HEK293T (cell line): ENCODE measurements at regions not wholly inside any gene's neighbourhood (a gene's known extent, or its start where the extent isn't known, plus 50 kb on each side); places are given as distances from the start of the nearest gene placed in this dataset.

ENCODE experiments used
- CTCF ChIA-PET: fragments of 350-600 bp; formaldehyde crosslinking; extraction: SDS; loops from one replicate; lab custom pipeline; 2021; ENCODE audit warnings: antibody characterized with exemption, inconsistent platforms; lab: Yijun Ruan, JAX
- POLR2A ChIA-PET: fragments of 350-600 bp; formaldehyde crosslinking; extraction: SDS; loops from one replicate; lab custom pipeline; 2020; ENCODE audit warnings: antibody characterized with exemption, inconsistent platforms; lab: Yijun Ruan, JAX
- DNase-seq: peaks from one replicate; pipeline ENCODE4 v3.0.0; 2012; ENCODE audit warnings: mixed read lengths; ENCODE audit errors: extremely low spot score
- ARNT ChIP-seq: fragments of 450-650 bp; IDR thresholded peaks from 2 replicates; pipeline ENCODE4 v1.6.1; 2017; ENCODE audit warnings: mild to moderate bottlenecking
- BHLHE40 ChIP-seq: fragments of 450-650 bp; IDR thresholded peaks from 2 replicates; pipeline ENCODE4 v1.6.1; 2016; ENCODE audit warnings: mild to moderate bottlenecking, moderate library complexity, borderline replicate concordance
- CTBP1 ChIP-seq: fragments of 450-650 bp; IDR thresholded peaks from 2 replicates; pipeline ENCODE4 v1.6.1; 2016; ENCODE audit warnings: borderline replicate concordance
- ELF4 ChIP-seq: fragments of 450-650 bp; IDR thresholded peaks from 2 replicates; pipeline ENCODE4 v1.6.1; 2017; ENCODE audit warnings: antibody characterized with exemption
- FOXA1 ChIP-seq: fragments of 450-650 bp; IDR thresholded peaks from 2 replicates; pipeline ENCODE4 v1.6.1; 2016; ENCODE audit warnings: mild to moderate bottlenecking
- FOXK2 ChIP-seq: fragments of 450-650 bp; IDR thresholded peaks from 2 replicates; pipeline ENCODE4 v1.6.1; 2016; ENCODE audit warnings: mild to moderate bottlenecking
- FOXM1 ChIP-seq: fragments of 450-650 bp; IDR thresholded peaks from 2 replicates; pipeline ENCODE4 v1.6.1; 2017; ENCODE audit warnings: mild to moderate bottlenecking, borderline replicate concordance
- HDGF ChIP-seq: fragments of 450-650 bp; IDR thresholded peaks from 2 replicates; pipeline ENCODE4 v1.6.1; 2017; ENCODE audit warnings: antibody characterized with exemption, borderline replicate concordance
- L3MBTL2 ChIP-seq: fragments of 450-650 bp; conservative IDR thresholded peaks from 2 replicates; pipeline ENCODE4 v1.6.1; 2016; ENCODE audit warnings: mild to moderate bottlenecking
- LEF1 ChIP-seq: fragments of 450-650 bp; IDR thresholded peaks from 2 replicates; pipeline ENCODE4 v1.6.1; 2017; ENCODE audit warnings: mild to moderate bottlenecking, borderline replicate concordance
- NFRKB ChIP-seq: fragments of 450-650 bp; IDR thresholded peaks from 2 replicates; pipeline ENCODE4 v1.6.1; 2016; ENCODE audit warnings: mild to moderate bottlenecking, moderate library complexity
- PKNOX1 ChIP-seq: fragments of 450-650 bp; IDR thresholded peaks from 2 replicates; pipeline ENCODE4 v1.6.1; 2016
- SP1 ChIP-seq: fragments of 450-650 bp; IDR thresholded peaks from 2 replicates; pipeline ENCODE4 v1.6.1; 2017
- SUZ12 ChIP-seq: fragments of 450-650 bp; IDR thresholded peaks from 2 replicates; pipeline ENCODE4 v1.6.1; 2016; ENCODE audit warnings: mild to moderate bottlenecking
- TARDBP ChIP-seq: fragments of 450-650 bp; IDR thresholded peaks from 2 replicates; pipeline ENCODE4 v1.6.1; 2016
- ZNF384 ChIP-seq: fragments of 450-650 bp; IDR thresholded peaks from 2 replicates; pipeline ENCODE4 v1.6.1; 2016

GRCh38 chr17:77756028-77756427, 202.5 kb upstream of the TNRC6C start:
- ChIA-PET POLR2A (no interaction called here), CTCF (no interaction called here)
- TF ChIP-seq LEF1 = no peak
- no peak for TF ChIP-seq CTBP1
- DNase-seq = no peak

GRCh38 chr17:77756846-77757560, 201.5 kb upstream of the TNRC6C start:
- TF ChIP-seq ARNT = no peak
- TF ChIP-seq FOXA1 = no peak
- no peak for TF ChIP-seq SP1
- no peak for TF ChIP-seq ZNF384
- no peak for TF ChIP-seq FOXK2
- no peak for TF ChIP-seq CTBP1
- no peak for TF ChIP-seq BHLHE40
- TF ChIP-seq L3MBTL2 = no peak
- TF ChIP-seq ELF4 = no peak
- TF ChIP-seq LEF1 = no peak
- TF ChIP-seq TARDBP = no peak
- TF ChIP-seq FOXM1 = no peak
- no peak for TF ChIP-seq SUZ12
- no peak for TF ChIP-seq NFRKB
- TF ChIP-seq HDGF = no peak
- TF ChIP-seq PKNOX1 = no peak
- no peak for DNase-seq
- CTCF ChIA-PET = no interaction called here

GRCh38 chr17:77757561-77757898, 201.0 kb upstream of the TNRC6C start:
- POLR2A ChIA-PET = no interaction called here
- CTCF ChIA-PET = no interaction called here
- TF ChIP-seq L3MBTL2 (no peak), NFRKB (no peak), BHLHE40 (no peak), ZNF384 (no peak)
- DNase-seq = no peak

More at GRCh38 chr17:77756846-77757560, 201.5 kb upstream of the TNRC6C start:
- POLR2A ChIA-PET = no interaction called here

GRCh38 chr17:77763023-77763422, 195.5 kb upstream of the TNRC6C start:
- DNase-seq = no peak
- TF ChIP-seq NFRKB (no peak), FOXK2 (no peak), BHLHE40 (no peak), ARNT (no peak), LEF1 (no peak), ZNF384 (no peak), CTBP1 (no peak), TARDBP (no peak)
- CTCF ChIA-PET = no interaction called here
- POLR2A ChIA-PET = no interaction called here

GRCh38 chr17:77763575-77763974, 194.9 kb upstream of the TNRC6C start:
- DNase-seq = no peak
- CTCF ChIA-PET = no interaction called here
- POLR2A ChIA-PET = no interaction called here
- TF ChIP-seq NFRKB = no peak

- CTCF ChIA-PET = no interaction called here
- POLR2A ChIA-PET = no interaction called here
- TF ChIP-seq SP1 = no peak
- TF ChIP-seq PKNOX1 = no peak
- no peak for TF ChIP-seq HDGF
- no peak for TF ChIP-seq BHLHE40
- no peak for TF ChIP-seq ARNT
- TF ChIP-seq ZNF384 = no peak
- TF ChIP-seq TARDBP = no peak
- TF ChIP-seq ELF4 = no peak
- no peak for TF ChIP-seq FOXA1
- DNase-seq = no peak
Measured at GRCh38 chr17:77765292-77765691, 193.2 kb upstream of the TNRC6C start.

GRCh38 chr17:77767148-77767547, 191.4 kb upstream of the TNRC6C start:
- ChIA-PET CTCF (no interaction called here), POLR2A (no interaction called here)
- TF ChIP-seq NFRKB (no peak), ELF4 (no peak), TARDBP (no peak), FOXK2 (no peak), CTBP1 (no peak), LEF1 (no peak)
- no peak for DNase-seq

GRCh38 chr17:77768248-77768852, 190.2 kb upstream of the TNRC6C start:
- ChIA-PET POLR2A (interaction anchor here (1.3 kb wide), 1 partner anchor 190 kb away, joined by 4 read pairs; the partner anchor contains the start of gene TNRC6C), CTCF (interaction anchor here (1.0 kb wide), 1 partner anchor 225 kb away, joined by 4 read pairs; no protein-coding TSS in a partner anchor)
- no peak for DNase-seq
- TF ChIP-seq ELF4 = no peak
- no peak for TF ChIP-seq TARDBP
- TF ChIP-seq ARNT = no peak
- no peak for TF ChIP-seq CTBP1
- no peak for TF ChIP-seq PKNOX1
- no peak for TF ChIP-seq FOXM1
- no peak for TF ChIP-seq FOXA1
- TF ChIP-seq HDGF = no peak
- no peak for TF ChIP-seq SP1
- TF ChIP-seq L3MBTL2 = no peak
- no peak for TF ChIP-seq BHLHE40
- no peak for TF ChIP-seq NFRKB
- TF ChIP-seq FOXK2 = no peak
- no peak for TF ChIP-seq SUZ12
- TF ChIP-seq LEF1 = no peak
- TF ChIP-seq ZNF384 = no peak
